A673 (cell line): ENCODE measurements at regions not wholly inside any gene's neighbourhood (a gene's known extent, or its start where the extent isn't known, plus 50 kb on each side); places are given as distances from the start of the nearest gene placed in this dataset.

Experiments
- CTCF ChIP-seq: fragments of 300-800, 200-600 bp; sonication (generic); conservative IDR thresholded peaks from 2 replicates; pipeline ENCODE4 v1.5.1; 2017; ENCODE audit warnings: low read depth, mild to moderate bottlenecking, antibody characterized with exemption, low read length, moderate library complexity, mixed read lengths
- EZH2 ChIP-seq: fragments of 200-600 bp; sonication (generic); IDR thresholded peaks from 2 replicates; pipeline ENCODE4 v1.6.1; 2017; ENCODE audit warnings: borderline replicate concordance, low read depth, mild to moderate bottlenecking, mixed read lengths, antibody characterized with exemption, low read length; ENCODE audit not compliant: poor library complexity, severe bottlenecking

GRCh38 chr18:56409736-56410135 is 228.7 kb downstream of the TXNL1 start:
- TF ChIP-seq CTCF (no peak), EZH2 (no peak)
